NOMO-1 treated with DMSO at 0.1 percent for 48 hours (cell line): ENCODE measurements at regions not wholly inside any gene's neighbourhood (a gene's known extent, or its start where the extent isn't known, plus 50 kb on each side); places are given as distances from the start of the nearest gene placed in this dataset.

Experiments used
- DNase-seq: peaks from one replicate; lab custom pipeline; 2025; ENCODE audit not compliant: unreplicated experiment; lab: John Stamatoyannopoulos, UW

DNA sequence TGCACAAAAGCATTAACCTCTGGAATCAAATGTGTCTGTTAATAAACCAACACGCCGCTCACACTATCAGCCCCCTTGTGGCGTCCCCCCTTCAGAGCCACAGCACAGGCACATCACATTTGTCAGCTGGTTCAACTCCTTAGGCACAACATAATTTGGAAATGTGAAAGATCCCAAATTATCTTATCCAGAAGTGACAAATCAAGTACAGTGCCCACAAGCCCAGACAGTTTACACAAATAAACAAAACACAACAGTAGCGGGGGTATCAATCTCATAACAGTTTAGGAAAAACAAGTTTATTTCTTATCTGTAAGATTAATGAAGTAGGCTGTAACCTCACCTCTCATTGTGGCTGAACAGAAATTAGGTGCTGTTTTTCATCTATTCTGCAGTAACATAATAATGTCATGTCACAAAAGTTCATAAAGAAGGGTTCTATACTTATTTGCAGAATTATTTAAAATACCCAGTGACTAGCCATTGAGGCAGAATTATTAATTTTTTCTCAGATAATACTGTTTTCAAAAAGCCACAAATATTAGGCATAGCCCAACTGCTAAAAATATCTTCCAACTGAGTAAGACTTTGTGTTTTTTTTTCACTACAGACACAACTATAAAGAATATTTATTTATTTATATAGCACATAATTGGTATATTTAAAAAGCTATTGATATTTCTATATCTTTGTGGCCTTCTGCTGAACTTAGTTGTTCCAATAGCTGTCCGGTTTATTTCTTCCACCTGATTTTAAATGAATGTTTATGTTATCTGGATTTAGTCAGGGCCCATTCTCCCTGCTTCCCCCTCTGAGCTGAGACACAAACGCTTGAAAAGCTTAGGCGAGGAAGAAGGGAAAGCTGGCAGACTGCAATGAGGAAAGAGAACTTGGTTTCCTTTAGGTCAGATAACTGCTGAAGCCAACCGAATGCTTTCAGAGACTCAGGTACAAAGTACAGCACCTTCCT lies 214.7 kb downstream of the QDPR start:
- DNase-seq = no peak

DNA sequence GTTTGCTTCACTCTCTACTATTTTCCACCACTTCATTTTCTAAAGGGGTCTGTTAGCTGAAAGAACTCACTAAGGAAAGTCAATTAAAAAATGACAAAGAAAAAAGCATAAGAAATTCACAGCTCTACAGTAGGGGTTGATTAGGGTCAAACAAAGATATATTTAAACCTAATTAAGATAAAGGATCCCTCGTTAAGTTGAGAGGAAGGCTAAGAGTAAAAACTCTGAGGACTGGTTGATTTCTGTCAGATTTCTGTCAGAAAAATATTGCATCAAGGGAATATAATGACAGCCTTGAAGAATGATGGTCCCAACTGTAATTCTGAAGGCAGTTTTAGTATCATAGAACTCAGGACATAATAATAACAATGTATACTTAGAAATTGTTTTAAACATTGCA lies 218.0 kb downstream of the QDPR start:
- no peak for DNase-seq

DNA sequence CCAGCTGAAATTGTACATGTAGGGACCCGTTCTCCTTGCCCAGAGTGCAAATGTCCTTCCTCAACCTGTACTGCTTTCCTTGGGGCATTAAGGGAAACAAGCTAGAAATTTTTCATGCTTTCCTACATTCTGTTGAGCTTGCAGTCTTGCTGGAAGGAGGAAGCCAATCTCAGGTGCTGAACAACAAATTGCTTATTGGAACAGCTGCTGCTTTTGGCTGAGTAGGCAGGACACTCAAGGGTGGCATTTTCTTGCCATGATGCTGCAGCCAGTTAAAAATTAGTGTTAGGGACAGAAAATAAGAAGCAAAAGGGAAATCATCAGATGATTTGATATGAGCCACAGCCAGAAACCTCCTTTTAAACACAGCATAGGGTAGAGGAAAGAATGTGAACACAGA lies 223.7 kb downstream of the QDPR start:
- no peak for DNase-seq

DNA sequence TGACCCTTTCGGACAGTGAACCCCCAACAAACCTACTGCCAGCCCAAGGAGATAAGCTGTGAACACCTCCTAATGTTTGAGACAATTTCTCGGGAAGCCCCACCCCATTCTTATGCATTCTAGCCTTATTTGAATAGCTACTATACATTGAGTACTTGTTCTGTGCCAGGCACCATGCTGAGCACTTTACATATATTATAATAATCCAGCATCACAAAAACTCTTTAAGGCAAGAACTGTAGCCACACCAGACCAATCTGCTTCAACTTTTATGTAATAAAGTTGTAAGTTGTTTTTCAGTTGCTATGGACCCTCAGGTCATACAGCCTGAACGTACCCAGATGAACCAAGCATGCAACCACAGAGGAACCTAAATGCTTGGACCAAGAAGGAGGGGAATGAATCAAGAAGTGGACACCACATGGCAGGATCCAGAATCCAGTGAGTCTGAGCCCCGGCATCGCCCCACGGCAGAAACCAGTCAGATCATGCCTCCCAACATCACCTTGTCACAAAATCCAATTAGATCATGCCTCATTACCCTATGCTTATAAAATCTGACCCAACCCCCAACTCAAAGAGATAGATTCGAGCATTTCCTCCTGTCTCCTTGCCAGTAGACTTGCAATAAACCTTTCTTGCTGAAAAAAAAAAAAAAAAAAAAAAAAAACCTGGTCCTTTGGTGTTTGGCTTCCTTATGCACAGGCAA lies 225.0 kb downstream of the QDPR start:
- DNase-seq = no peak

DNA sequence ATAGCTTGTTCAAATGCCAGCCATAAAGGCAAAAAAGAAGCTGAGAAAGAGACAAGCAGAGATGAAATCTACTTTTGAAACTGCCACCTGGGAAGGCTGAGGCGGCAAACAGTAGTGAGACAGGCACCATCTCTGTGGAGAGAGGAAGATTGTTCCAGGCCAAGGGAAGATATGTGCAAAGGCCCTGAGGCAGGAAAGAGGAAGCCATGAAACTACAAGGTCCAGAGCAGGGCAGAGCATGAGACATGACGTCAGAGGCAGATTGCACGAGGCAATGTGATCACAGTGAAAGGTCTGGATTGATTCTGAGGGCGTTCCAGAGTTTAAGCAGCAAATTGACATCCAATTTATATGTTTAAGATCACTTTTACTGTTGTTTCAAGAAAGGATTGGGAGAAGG lies 226.1 kb downstream of the QDPR start:
- DNase-seq = no peak

DNA sequence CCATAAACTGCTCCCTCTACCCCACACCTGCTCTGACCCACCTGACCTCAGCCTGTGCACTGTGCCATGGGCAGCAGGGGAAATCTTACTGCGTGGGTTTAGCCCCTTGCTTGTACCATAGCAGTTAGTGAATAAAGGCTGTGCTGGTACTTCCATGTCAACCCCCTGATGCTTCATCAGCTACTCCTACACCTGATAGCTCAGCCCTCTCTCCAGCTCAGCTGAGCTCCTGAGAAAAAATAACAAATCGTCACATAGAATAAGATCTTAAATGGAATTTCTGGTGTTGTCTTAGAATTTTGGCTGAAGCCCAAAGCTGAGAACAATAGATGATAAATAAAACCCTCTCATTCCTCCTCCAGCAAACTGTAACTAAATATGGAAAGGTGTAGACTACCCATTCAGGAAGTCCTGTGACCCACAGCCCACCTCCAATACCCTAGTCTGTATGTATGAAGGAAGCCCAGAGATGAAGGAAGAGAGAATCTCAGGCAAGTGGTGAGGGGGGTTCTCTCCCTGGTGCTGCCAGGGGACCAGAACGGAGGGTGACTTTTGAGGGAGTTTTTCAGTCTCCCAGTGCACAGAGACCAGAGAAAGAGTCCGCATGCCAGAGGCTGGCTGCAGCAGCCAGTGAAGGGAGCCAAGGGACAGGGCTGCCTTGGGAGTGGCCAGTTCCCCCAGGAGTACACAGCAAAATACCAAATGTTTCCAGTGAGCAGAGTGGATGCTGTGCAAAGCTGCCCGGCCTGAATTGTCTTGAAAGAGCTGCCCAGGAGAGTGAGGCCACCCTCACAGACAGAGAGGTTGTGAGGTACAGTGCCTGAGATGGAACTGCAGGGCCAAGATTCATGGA lies 227.3 kb downstream of the QDPR start:
- DNase-seq = no peak

DNA sequence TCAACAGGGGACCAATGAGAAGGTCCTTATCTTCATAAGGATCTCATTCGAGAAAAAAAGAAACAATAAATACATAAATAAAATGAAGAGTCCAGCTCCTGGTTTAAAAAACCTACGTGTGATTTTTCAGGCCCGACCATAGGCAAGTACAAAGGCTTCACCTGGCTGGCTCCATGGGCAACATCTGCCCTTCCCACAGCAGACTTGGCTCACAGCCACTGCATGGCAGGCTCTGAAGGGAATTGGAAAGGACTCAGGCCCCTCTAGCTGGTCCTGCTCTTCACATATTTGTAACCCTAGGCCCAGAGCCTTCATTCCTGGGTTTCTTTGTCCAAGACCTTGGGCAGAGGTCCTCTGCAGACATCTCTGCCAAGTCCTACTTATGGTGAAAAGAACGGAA lies 228.1 kb downstream of the QDPR start:
- no peak for DNase-seq

DNA sequence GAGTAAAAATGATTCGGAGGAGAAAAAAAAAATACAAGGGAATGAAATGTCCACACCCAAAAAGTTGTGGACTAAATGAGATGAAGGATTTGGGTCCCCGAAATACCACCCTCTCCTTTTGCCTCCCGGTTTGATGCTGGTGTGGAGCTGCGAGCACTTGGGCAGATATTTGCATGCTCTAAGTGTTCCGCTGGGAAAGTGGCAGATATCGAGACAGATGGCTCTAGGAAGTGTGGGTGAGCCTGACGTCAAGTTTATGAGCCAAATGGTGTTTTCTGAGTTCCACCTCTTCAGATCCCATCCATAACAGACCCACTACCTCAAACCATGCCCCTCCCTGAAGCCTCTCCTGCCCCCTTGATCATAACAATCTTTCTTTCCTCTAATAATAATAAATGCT lies 228.6 kb downstream of the QDPR start:
- no peak for DNase-seq

DNA sequence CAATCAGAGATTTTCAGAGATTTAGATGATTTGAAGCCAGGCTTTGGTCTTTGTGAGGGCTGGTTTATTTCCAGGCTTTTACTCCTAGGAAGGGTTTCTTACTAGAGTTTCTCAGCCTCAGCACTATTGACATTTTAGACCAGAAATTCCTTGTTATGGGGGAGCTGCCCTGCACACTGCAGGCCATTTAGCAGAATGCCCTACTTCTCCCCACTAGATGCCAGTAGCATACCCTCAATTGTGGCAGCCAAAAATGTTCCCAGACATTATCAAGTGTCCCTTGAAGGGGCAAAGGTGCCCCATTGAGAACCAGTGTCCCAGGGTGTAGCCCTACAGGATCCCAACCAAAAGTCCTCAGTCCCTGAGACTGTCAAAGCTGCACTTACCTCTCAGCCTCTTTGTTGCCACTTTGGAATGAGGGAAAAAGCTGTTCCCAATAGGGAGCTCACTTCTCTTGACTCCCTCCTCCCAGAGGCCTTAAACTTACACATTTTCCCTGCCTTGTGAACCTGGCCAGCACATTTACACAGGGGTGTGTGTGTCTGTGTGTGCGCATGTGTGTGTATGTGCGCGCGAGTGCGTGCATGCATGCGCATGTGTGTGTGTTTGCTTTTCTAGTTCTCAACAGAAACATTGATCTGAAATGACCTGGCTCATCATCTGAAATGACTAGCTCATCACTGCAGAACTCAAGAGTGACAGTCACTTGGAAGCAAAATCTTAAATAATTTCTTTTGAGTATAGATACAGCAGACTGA lies 231.4 kb downstream of the QDPR start:
- no peak for DNase-seq

DNA sequence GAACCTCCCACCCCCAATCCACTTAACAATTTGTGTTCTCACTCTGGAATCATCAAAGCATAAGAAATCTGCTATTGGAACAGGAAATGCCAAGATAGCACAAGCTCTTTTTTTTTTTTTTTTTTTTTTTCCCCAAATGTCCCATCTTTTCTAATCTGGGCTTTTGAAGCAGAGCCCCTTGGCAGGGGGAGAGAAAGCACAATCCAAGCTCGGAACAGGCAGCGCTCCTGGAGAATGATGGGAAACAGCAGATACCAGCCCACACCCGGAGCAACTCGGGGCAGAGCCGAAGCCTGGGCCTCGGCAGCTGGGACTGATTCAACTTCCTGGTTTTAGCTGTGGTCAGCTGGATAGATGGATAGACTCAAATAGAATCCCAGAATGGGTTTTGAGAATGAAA lies 235.1 kb downstream of the QDPR start:
- no peak for DNase-seq

DNA sequence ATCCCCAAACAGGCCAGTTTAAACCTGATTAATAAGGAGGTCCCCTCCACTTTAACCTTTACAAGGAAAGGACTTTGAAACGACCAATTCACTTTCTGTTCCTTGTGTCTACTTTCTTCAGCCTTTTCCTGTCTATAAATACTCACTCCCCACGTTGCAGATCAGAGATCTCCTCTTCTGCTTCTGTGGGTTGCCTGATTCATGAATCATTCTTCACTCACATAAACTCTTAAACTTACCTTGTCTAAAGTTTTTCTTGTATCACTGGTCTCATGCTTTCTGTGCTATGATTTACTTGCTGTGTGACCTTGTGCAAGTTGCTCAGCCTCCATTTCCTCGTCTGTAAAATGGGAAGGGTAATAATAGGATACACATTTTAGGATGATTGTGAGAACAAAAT lies 236.1 kb downstream of the QDPR start:
- peak; percentile 15 for DNase-seq

DNA sequence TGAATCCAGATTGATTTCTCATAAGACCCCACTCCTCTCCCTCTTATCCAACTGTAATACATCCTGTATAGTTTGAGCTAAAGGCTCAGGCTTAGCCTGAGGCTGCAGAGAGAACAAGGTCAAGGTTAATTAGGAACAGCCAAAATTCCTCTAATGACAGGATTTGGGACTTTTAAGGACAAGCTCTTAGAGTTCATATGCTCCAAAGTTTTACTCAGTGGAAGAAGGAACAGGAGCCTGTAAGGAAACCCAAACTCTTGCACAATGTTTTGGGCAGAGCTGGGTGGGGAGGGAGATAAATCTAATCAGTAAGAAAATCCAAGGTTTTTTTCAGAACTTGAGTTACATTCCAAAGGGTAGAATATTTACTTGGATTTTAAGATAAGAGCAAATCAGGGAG lies 238.8 kb downstream of the QDPR start:
- DNase-seq = no peak

DNA sequence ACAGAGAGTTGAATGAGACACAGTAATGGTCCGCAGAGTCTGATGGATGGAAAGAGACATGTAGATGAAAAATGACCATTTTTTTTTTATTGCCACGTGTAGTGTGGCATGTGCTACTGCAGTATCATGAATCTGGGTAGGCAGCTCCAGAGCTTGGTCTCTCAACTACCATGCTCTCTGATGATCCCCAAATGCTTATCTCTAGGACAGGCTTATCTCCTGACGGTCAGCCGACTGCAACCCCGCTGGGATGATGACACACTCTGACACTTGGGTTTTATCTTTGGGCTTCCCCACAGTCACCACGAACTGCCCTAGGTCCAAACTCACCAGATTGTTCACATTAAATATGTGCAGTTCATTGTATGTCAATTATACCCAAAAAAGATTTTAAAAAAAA lies 239.7 kb downstream of the QDPR start:
- no peak for DNase-seq

DNA sequence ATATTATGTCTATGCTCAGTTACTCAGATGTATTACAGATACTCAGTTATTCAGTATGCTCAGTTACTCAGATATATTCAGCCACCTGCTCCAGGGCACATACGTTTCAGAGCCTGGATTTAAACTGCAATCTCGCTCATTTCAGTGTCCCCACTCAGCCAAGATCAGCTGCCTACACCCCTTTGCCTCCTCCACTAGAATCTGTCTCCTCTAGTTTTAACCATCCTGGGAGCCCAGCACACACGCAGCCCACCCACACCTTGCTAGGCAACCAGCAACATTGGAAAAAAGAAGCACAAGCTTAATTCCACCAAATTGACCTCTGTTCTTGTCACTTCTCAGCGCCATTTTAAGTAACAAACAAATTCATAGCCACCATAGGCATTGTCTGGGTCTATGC lies 246.2 kb downstream of the QDPR start:
- DNase-seq = no peak

DNA sequence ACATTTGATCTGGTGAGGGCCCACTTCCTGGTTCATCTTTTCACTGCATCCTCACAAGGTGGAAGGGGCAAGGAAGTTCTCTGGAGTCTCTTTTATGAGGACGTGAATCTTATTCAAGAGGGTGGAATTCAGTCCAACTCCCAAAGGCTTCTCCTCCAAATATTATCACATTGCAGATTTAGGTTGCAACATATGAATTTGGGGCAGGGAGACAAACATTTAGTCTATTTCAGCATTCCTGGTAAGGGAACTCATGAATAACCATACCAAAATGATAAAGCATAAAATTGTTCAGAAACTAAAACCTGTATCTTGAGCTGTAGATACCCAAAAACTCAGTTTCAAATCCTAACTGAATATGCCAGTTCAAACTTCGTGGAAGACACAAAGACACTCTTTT lies 246.8 kb downstream of the QDPR start:
- no peak for DNase-seq

DNA sequence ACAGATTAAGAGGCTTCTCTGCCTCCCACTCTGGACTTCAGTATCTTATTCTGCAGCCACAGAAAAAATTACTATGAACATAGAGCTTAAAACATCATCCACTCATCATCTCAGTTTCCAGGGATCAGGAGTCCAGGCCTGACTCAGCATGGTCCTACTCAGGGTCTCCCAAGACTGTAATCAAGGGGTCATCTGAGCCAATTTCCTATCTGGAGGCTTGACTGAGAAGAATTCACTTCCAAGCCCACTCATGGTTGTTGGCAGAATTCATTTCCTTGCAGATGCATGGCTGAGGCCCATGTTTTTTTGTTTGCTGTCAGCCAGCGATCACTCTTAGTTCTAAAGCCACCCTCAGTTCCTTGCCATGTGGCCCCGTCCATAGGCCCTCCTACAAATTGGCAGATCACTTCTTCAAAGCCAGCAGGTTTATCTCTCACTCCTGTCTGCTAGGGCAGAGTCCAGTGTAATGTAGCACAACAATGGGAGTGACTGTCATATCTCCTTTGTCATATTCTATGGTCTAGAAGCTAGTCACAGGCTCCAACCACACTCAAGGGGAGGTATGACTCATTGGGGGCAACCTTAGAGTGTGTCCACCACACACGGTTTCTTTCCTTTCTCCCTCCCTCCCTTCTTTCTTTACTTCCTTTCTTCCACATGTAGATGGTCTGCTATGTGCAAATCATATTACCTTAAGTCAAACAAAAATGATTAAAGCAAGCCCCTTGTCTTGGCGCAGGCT lies 251.6 kb downstream of the QDPR start:
- no peak for DNase-seq

DNA sequence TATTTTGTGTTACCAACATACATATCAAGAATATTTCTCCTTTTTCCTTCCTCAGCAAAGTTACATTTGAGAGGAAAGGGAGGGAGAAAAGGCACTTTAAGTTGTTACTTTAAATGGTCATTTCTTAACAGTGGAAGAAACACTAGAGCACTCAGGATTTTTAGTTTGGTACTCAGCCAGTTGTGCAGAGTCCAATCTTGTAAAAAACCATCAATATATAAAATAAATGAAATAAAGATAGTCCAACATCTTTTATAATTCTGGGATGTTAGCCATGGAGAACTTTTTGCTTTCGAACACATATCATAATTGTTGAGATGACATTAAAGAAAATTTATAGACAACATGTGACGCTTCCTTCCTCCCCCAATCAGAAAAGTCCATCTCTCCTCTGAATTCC lies 253.8 kb downstream of the QDPR start:
- no peak for DNase-seq

DNA sequence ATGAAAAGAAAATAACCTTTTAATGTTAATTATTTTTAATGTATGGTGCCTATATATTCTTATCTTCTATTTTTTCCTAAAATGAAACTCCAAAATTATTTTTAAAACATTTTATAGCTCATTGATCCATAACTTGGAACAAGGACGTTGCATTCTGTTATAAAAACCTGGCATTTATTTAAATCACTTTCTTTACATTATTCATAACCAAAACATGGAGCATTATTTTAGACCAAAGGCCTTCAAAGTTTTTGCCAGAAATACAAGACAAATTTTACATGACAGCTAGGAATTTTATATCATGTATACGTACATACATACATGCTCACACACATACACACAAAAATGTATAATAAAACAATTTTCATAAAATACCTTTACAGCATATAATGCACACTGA lies 259.8 kb downstream of the QDPR start:
- DNase-seq = no peak

DNA sequence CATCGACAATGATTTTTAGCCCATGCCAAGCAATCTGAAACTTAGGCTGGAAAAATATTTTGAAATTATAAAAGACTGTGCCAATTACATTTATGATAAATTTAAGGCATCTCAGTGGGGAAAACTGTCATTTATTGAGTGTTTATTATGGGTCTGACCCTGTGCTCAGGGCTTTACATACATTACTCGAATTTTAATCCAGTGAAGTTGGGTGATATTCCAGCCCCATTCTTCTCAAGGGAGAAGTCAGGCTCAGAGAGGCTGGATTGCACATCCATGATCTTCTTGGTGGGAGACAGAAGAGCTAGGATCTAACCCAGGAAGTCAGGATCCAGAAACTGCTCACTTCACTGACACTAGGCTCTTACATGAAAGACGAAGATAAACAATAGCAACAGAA lies 260.8 kb downstream of the QDPR start:
- DNase-seq = no peak

DNA sequence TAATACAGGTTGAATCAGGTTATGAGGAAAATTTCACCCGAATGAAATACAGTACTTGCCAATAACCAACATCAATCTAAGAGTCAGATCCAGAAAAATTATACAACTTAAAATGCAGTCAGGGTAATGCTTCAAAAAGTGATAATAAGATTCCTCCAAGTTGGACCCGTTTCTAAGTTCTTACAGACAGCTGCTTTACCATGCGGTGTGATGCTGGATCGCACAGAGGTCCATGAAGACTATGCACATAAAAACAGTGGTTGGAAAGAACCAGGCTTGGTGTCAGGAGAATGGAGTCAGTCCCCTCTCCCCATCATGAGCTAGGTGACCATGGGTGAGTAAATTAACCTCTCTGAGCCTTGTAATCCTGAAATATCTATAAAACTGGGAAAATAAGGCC lies 261.3 kb downstream of the QDPR start:
- no peak for DNase-seq
